ENCODE measurements at regions not wholly inside any gene's neighbourhood (a gene's known extent, or its start where the extent isn't known, plus 50 kb on each side); places are given as distances from the start of the nearest gene placed in this dataset.

GRCh38 chr16:51355195-51355594 lies 204.1 kb upstream of the SALL1 start:
- H3K27ac ChIP-seq (ENCODE audit: low read depth), result no peak overlapping the region
- H3K27me3 ChIP-seq (ENCODE audit: insufficient read depth), result no peaks in the 10 kb centered on the region
- Mint-ChIP-seq H3K27me3 (ENCODE audit: insufficient read depth, low read depth, poor library complexity) (peaks cover 4% of the 10 kb centered on the region), H3K27ac (no peak overlapping the region), H3K4me1 (peaks cover 48% of the 10 kb centered on the region), H3K36me3 (ENCODE audit: low read depth) (no peaks in the 10 kb centered on the region), H3K9me3 (no peaks in the 10 kb centered on the region), H3K4me3 (no peak overlapping the region)
- no peaks in the 10 kb centered on the region; the same call in 1 of the 2 replicates for H3K9me2 ChIP-seq (ENCODE audit: insufficient read depth)
- peak; percentile 36 for DNase-seq (ENCODE audit: low spot score)
- no peak overlapping the region for H3K4me3 ChIP-seq
- no peak overlapping the region for H3K4me2 ChIP-seq
- peaks cover 31% of the 10 kb centered on the region for H3K4me1 ChIP-seq (ENCODE audit: insufficient read depth)
- no peaks in the 10 kb centered on the region for H3F3A ChIP-seq (replicated peaks; ENCODE audit: low read depth)
- no peaks in the 10 kb centered on the region for H3K36me3 ChIP-seq (ENCODE audit: insufficient read depth)
- peak; percentile 19; the same call in 2 of the 3 replicates for ATAC-seq
- H2AFZ ChIP-seq, result no peak overlapping the region
- H3K79me2 ChIP-seq (replicated peaks; ENCODE audit: insufficient read depth), result no peaks in the 10 kb centered on the region
- TF ChIP-seq CTCF (conservative IDR thresholded peaks at IDR 0.05; ENCODE audit: low read depth in 2 of 2), result peak in 1 of 2 experiments; percentile 21; a peak in 1 of 4 replicates
- TF ChIP-seq, protein P1, sequence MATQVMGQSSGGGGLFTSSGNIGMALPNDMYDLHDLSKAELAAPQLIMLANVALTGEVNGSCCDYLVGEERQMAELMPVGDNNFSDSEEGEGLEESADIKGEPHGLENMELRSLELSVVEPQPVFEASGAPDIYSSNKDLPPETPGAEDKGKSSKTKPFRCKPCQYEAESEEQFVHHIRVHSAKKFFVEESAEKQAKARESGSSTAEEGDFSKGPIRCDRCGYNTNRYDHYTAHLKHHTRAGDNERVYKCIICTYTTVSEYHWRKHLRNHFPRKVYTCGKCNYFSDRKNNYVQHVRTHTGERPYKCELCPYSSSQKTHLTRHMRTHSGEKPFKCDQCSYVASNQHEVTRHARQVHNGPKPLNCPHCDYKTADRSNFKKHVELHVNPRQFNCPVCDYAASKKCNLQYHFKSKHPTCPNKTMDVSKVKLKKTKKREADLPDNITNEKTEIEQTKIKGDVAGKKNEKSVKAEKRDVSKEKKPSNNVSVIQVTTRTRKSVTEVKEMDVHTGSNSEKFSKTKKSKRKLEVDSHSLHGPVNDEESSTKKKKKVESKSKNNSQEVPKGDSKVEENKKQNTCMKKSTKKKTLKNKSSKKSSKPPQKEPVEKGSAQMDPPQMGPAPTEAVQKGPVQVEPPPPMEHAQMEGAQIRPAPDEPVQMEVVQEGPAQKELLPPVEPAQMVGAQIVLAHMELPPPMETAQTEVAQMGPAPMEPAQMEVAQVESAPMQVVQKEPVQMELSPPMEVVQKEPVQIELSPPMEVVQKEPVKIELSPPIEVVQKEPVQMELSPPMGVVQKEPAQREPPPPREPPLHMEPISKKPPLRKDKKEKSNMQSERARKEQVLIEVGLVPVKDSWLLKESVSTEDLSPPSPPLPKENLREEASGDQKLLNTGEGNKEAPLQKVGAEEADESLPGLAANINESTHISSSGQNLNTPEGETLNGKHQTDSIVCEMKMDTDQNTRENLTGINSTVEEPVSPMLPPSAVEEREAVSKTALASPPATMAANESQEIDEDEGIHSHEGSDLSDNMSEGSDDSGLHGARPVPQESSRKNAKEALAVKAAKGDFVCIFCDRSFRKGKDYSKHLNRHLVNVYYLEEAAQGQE (IDR thresholded peaks at IDR 0.05; ENCODE audit: unreplicated experiment), result no peak
- TF ChIP-seq ETS1 (IDR thresholded peaks at IDR 0.05), result no peak
- no peak for TF ChIP-seq JUNB (IDR thresholded peaks at IDR 0.05; ENCODE audit: unreplicated experiment)
- no peak for TF ChIP-seq NANOG (IDR thresholded peaks at IDR 0.05; ENCODE audit: borderline replicate concordance)
- H4K20me1 ChIP-seq (replicated peaks; ENCODE audit: insufficient read depth), result no peaks in the 10 kb centered on the region

GRCh38 chr16:51353055-51353454 lies 202.0 kb upstream of the SALL1 start:
- H3K27ac ChIP-seq (ENCODE audit: low read depth), result no peak overlapping the region
- no peaks in the 10 kb centered on the region for H3K27me3 ChIP-seq (ENCODE audit: insufficient read depth)
- H3K36me3 Mint-ChIP-seq (ENCODE audit: low read depth), result no peaks in the 10 kb centered on the region
- no peak overlapping the region for H2AFZ ChIP-seq
- H3K79me2 ChIP-seq (replicated peaks; ENCODE audit: insufficient read depth), result no peaks in the 10 kb centered on the region
- peaks cover 23% of the 10 kb centered on the region for H3K4me1 ChIP-seq (ENCODE audit: insufficient read depth)
- no peaks in the 10 kb centered on the region for H3K27me3 Mint-ChIP-seq (ENCODE audit: insufficient read depth, low read depth, poor library complexity)
- ATAC-seq (no peak), DNase-seq (ENCODE audit: low spot score) (no peak)
- H3K36me3 ChIP-seq (ENCODE audit: insufficient read depth), result no peaks in the 10 kb centered on the region
- no peaks in the 10 kb centered on the region for H3F3A ChIP-seq (replicated peaks; ENCODE audit: low read depth)
- H3K4me2 ChIP-seq, result no peak overlapping the region
- H3K27ac Mint-ChIP-seq, result no peak overlapping the region
- peaks cover 28% of the 10 kb centered on the region for H3K4me1 Mint-ChIP-seq
- H4K20me1 ChIP-seq (replicated peaks; ENCODE audit: insufficient read depth), result no peaks in the 10 kb centered on the region
- H3K9me2 ChIP-seq (ENCODE audit: insufficient read depth), result no peaks in the 10 kb centered on the region; the same call in 1 of the 2 replicates
- no peak for TF ChIP-seq EZH2 (IDR thresholded peaks at IDR 0.05; ENCODE audit: low read depth, unreplicated experiment)
- TF ChIP-seq POLR2AphosphoS5 (IDR thresholded peaks at IDR 0.05; ENCODE audit: low read depth), result no peak
- no peak for TF ChIP-seq ZNF114 (CRISPR knock-in tag; IDR thresholded peaks at IDR 0.05)
- no peak for TF ChIP-seq ETS1 (IDR thresholded peaks at IDR 0.05)
- no peak for TF ChIP-seq EZH2phosphoT487 (IDR thresholded peaks at IDR 0.05; ENCODE audit: unreplicated experiment)
- H3K4me3 ChIP-seq, result no peak overlapping the region
- H3K9me3 Mint-ChIP-seq, result no peaks in the 10 kb centered on the region
- H3K4me3 Mint-ChIP-seq, result no peak overlapping the region
